A549 (cell line): ENCODE measurements at regions not wholly inside any gene's neighbourhood (a gene's known extent, or its start where the extent isn't known, plus 50 kb on each side); places are given as distances from the start of the nearest gene placed in this dataset.
A peak's percentile ranks its signal among the peaks of the same experiment; 100 is the strongest.

Source experiments
- ATAC-seq, 2 experiments: fragments of 200-7000 bp in 1 of 2; fragments of >200 bp in 1 of 2; cut with Nextera tagmentation in 1 of 2; cut with Tn5 transposase in 1 of 2; 3 replicates each; pipeline versions ENCODE4 v1.8.0 to v1.9.1; 2018 to 2020; ENCODE audit warnings: mild to moderate bottlenecking in 1 of 2, moderate library complexity in 1 of 2
- CTCF ChIA-PET: fragments of 300-600 bp; sonication (Branson Sonifier 250); formaldehyde crosslinking; extraction: SDS; loops from one replicate; lab custom pipeline; 2021; ENCODE audit warnings: antibody characterized with exemption, inconsistent platforms; lab: Yijun Ruan, JAX
- POLR2A ChIA-PET: fragments of 350-600 bp; formaldehyde crosslinking; extraction: SDS; loops from one replicate; lab custom pipeline; 2021; ENCODE audit warnings: antibody characterized with exemption, inconsistent platforms; lab: Yijun Ruan, JAX
- DNase-seq, 2 experiments: peaks; one replicate each; pipeline versions ENCODE4 v3.0.0 to v3.0.0-alpha.2; 2011 to 2016; ENCODE audit warnings: low read depth in 1 of 2, low spot score in 1 of 2
- FAIRE-seq: peaks from 2 replicates; lab custom pipeline; 2011; peaks lifted over from hg19 to GRCh38; lab: Jason Lieb, UNC
- H3K27ac ChIP-seq, 2 experiments: fragments of >200 bp; sonication (Bioruptor Twin); formaldehyde crosslinking; 3 replicates each; pipeline ENCODE4 v1.5.1; 2016 to 2017
- H3K4me1 ChIP-seq: fragments of >200 bp; sonication (Bioruptor Twin); formaldehyde crosslinking; 3 replicates; pipeline ENCODE4 v1.6.1; 2016
- H3K4me2 ChIP-seq: fragments of >200 bp; sonication (Bioruptor Twin); formaldehyde crosslinking; 3 replicates; pipeline ENCODE4 v1.6.1; 2016
- H3K4me3 ChIP-seq: fragments of >200 bp; sonication (Bioruptor Twin); formaldehyde crosslinking; 3 replicates; pipeline ENCODE4 v1.5.1; 2016
- H3K9me3 ChIP-seq: fragments of >200 bp; sonication (Bioruptor Twin); formaldehyde crosslinking; 3 replicates; pipeline ENCODE4 v1.6.1; 2016
- CBX8 ChIP-seq: fragments of 200-600 bp; sonication (generic); IDR thresholded peaks from 2 replicates; pipeline ENCODE4 v1.6.1; 2016
- CEBPB ChIP-seq, 2 experiments: fragments of >200 bp in 1 of 2; sonication (Bioruptor Twin) in 1 of 2; formaldehyde crosslinking in 1 of 2; IDR thresholded peaks; 2 replicates each; pipeline ENCODE4 v1.6.1; 2012 to 2016
- EHF ChIP-seq: fragments of 250-450 bp; sonication (Bioruptor Pico); IDR thresholded peaks from 2 replicates; pipeline ENCODE4 v1.5.0; 2020; ENCODE audit warnings: mild to moderate bottlenecking
- ESRRA ChIP-seq: fragments of 150-350 bp; IDR thresholded peaks from 2 replicates; pipeline ENCODE4 v1.6.1; 2014; ENCODE audit warnings: mild to moderate bottlenecking, low read length, borderline replicate concordance
- HDAC2 ChIP-seq: fragments of 200-600 bp; sonication (generic); IDR thresholded peaks from 2 replicates; pipeline ENCODE4 v1.6.1; 2016
- HOXA7 ChIP-seq: fragments of 250-450 bp; sonication (Bioruptor Pico); IDR thresholded peaks from 2 replicates; pipeline ENCODE4 v1.5.0; 2020; ENCODE audit warnings: mild to moderate bottlenecking, moderate library complexity
- KDM5A ChIP-seq: fragments of 200-600 bp; sonication (generic); IDR thresholded peaks from 2 replicates; pipeline ENCODE4 v1.6.1; 2016; ENCODE audit warnings: antibody characterized with exemption, mild to moderate bottlenecking
- MAZ ChIP-seq: fragments of 150-350 bp; IDR thresholded peaks from 2 replicates; pipeline ENCODE4 v1.6.1; 2014; ENCODE audit warnings: antibody characterized with exemption, low read depth, low read length, borderline replicate concordance
- POLR2A ChIP-seq: IDR thresholded peaks from 2 replicates; pipeline ENCODE4 v1.6.1; 2012; ENCODE audit warnings: mild to moderate bottlenecking, low read length
- RARB ChIP-seq: fragments of 250-450 bp; sonication (Bioruptor Pico); IDR thresholded peaks from 2 replicates; pipeline ENCODE4 v1.8.0; 2021; ENCODE audit warnings: mild to moderate bottlenecking, moderate library complexity
- RCOR1 ChIP-seq: fragments of 150-350 bp; IDR thresholded peaks from 2 replicates; pipeline ENCODE4 v1.6.1; 2014; ENCODE audit warnings: antibody characterized with exemption, low read length, low read depth
- RFX5 ChIP-seq: fragments of 450-650 bp; IDR thresholded peaks from 2 replicates; pipeline ENCODE4 v1.7.1; 2014; ENCODE audit warnings: antibody characterized with exemption, mild to moderate bottlenecking, moderate library complexity
- SREBF2 ChIP-seq: fragments of 450-650 bp; IDR thresholded peaks from 2 replicates; pipeline ENCODE4 v1.6.1; 2014; ENCODE audit warnings: mild to moderate bottlenecking, moderate library complexity
- TFCP2L1 ChIP-seq: fragments of 250-450 bp; sonication (Bioruptor Pico); IDR thresholded peaks from 2 replicates; pipeline ENCODE4 v1.5.0; 2021; ENCODE audit warnings: mild to moderate bottlenecking
- ZC3H11A ChIP-seq: fragments of 450-650 bp; IDR thresholded peaks from 2 replicates; pipeline ENCODE4 v1.6.1; 2014; ENCODE audit warnings: antibody characterized with exemption, mild to moderate bottlenecking
- ZFP36 ChIP-seq: fragments of 450-650 bp; IDR thresholded peaks from 2 replicates; pipeline ENCODE4 v1.6.1; 2014; ENCODE audit warnings: borderline replicate concordance; ENCODE audit not compliant: partially characterized antibody
- WGBS: methylation state at CpG from one replicate; pipeline ENCODE4 v1.1.6; 2017; ENCODE audit errors: missing lambda C conversion rate; 5-methylcytosine and 5-hydroxymethylcytosine counted together
- TF ChIP-seq, protein P1 (sequence below): fragments of 250-450 bp; sonication (Bioruptor Pico); IDR thresholded peaks from 2 replicates; pipeline ENCODE4 v1.5.0; 2020; ENCODE audit warnings: low read depth, mild to moderate bottlenecking, moderate library complexity
- TF ChIP-seq, protein P2 (sequence below): IDR thresholded peaks from 2 replicates; pipeline ENCODE4 v1.6.1; 2012
- TF ChIP-seq, protein P3 (sequence below): fragments of >200 bp; sonication (Bioruptor Twin); formaldehyde crosslinking; IDR thresholded peaks from 2 replicates; pipeline ENCODE4 v1.6.1; 2016
- TF ChIP-seq, protein P4 (sequence below): IDR thresholded peaks from 2 replicates; pipeline ENCODE4 v1.6.1; 2012
- TF ChIP-seq, protein P5 (sequence below): fragments of 250-450 bp; sonication (Bioruptor Pico); IDR thresholded peaks from 2 replicates; pipeline ENCODE4 v1.5.0; 2021; ENCODE audit warnings: mild to moderate bottlenecking, moderate library complexity, borderline replicate concordance
- TF ChIP-seq, protein P6 (sequence below): fragments of >200 bp; sonication (Bioruptor Twin); formaldehyde crosslinking; IDR thresholded peaks from 3 replicates; pipeline ENCODE4 v1.5.1; 2016

DNA sequence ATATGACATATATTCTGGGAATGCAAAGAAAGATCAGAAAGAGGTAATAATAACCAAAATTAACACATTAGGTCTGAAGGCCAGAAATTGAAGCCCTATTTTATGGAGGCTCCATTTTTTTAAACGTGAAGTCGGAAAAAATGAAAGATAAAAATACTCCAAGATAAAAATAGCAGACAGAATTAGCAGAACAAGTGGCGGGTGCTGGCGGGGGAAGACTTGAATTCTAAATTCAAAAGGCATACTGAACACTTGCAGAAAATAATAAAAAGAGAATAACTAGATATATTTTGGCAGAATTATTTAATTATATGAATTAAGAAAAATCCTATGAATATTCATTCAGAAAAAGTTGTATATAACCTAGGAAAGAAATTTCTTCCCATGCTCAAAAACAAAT, 543.7 kb upstream of the ACO1 start:
- FAIRE-seq (no peak), DNase-seq (no peak), ATAC-seq (no peak)
- 32% methylated on average over 4 of the region's 4 CpGs for WGBS
- Histone ChIP-seq H3K4me1 (no peaks in the 10 kb centered on the region), H3K9me3 (no peaks in the 10 kb centered on the region), H3K4me3 (no peak overlapping the region), H3K4me2 (no peak overlapping the region), H3K27ac (no peak overlapping the region)
- TF ChIP-seq MAZ (no peak), RCOR1 (no peak), TFCP2L1 (no peak), KDM5A (no peak), CBX8 (no peak), HOXA7 (no peak), ZFP36 (no peak), SREBF2 (no peak), ZC3H11A (no peak)
- TF ChIP-seq, protein P1, sequence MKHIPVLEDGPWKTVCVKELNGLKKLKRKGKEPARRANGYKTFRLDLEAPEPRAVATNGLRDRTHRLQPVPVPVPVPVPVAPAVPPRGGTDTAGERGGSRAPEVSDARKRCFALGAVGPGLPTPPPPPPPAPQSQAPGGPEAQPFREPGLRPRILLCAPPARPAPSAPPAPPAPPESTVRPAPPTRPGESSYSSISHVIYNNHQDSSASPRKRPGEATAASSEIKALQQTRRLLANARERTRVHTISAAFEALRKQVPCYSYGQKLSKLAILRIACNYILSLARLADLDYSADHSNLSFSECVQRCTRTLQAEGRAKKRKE (CRISPR knock-in tag) = no peak
- POLR2A ChIA-PET = no interaction called here
- CTCF ChIA-PET = no interaction called here

DNA sequence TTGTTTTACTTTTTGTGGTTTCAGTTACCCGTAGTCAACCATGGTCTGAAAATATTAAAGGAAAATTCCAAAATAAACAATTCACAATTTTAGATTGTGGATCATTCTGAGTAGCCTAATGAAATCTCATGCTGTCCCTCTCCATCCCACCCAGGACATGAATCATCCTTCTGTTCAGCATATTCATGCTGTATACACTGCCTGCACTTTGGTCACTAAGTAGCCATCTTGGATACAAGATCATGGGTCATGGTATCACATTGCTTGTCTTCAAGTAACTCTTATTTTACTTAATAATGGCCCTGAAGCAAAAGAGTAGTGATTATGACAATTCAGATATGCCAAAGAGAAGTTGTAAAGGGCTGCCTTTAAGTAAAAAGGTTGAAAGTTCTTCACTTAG, 536.5 kb upstream of the ACO1 start:
- H3K9me3 ChIP-seq = no peaks in the 10 kb centered on the region
- H3K4me3 ChIP-seq = no peak overlapping the region
- POLR2A ChIA-PET = no interaction called here
- TF ChIP-seq ESRRA = no peak
- WGBS = 10% methylated on average over 1 of the region's 1 CpG
- FAIRE-seq (no peak), DNase-seq (no peak), ATAC-seq (no peak)
- CTCF ChIA-PET = no interaction called here
- H3K4me2 ChIP-seq = no peak overlapping the region
- H3K4me1 ChIP-seq = no peaks in the 10 kb centered on the region
- no peak overlapping the region for H3K27ac ChIP-seq

DNA sequence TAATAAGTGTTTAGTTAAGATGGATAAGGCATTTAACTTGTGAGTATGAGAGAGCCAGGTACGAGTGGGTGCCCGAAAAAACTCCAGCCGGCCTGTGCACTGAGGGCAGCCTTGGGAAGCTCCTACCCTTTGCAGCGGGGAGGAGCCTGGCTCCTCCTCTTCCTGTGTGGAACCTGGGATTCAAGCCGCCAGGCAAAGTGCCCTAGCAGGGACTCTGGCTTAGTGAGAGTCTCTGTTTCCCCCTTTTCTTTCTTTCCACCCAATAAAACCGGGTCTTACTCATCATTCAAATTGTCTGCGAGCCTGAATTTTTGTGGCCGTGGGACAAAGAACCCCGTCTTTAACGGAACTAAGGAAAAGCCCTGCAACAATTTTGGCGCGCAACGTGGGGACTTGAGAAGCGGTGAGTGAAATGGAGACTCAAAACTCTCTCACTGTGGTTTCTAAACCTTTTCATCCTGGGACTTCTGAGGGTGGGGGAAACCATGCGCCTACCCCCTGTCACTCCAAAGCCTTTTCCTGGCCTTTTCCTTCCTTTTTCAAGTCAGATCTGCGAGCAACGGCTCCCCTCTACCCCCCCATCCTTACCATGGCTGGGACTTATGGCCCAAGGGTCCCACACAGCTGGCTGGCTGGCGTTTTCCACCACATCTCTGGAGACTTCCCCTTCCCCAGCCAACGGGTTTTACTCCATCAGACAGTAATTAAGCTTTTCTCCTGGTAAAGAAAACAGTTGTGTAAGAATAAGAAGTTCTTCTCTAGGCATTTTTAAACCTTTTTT, 535.7 kb upstream of the ACO1 start:
- no peak for DNase-seq

DNA sequence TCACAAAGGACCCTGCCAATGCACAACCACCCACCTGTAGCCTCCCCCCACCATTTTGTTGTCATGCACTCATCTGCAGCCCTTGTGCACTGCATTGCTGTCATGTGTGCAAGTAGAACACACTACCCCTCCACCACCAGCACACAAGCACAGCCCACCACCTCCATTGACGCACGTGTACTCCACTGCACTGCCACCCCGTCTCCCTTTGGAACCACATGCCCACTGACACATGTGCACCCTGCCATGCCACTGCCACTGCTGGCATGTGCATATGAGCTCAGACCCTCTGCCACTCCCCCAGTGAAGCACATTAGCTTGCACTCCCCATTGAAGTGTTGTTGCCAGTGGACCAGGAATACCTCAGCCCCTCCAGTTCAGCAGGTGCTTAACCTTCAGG, 530.3 kb upstream of the ACO1 start:
- H3K4me2 ChIP-seq = no peak overlapping the region
- DNase-seq (no peak), FAIRE-seq (no peak), ATAC-seq (no peak)
- no peak overlapping the region for H3K4me3 ChIP-seq
- ChIA-PET POLR2A (no interaction called here), CTCF (no interaction called here)
- no peaks in the 10 kb centered on the region for H3K4me1 ChIP-seq
- no peak overlapping the region for H3K27ac ChIP-seq
- WGBS = 11% methylated on average over 3 of the region's 3 CpGs
- H3K9me3 ChIP-seq = no peaks in the 10 kb centered on the region
- no peak for TF ChIP-seq HDAC2
- no peak for TF ChIP-seq ZC3H11A
- TF ChIP-seq RARB = no peak
- TF ChIP-seq RFX5 = no peak
- TF ChIP-seq, protein P2, sequence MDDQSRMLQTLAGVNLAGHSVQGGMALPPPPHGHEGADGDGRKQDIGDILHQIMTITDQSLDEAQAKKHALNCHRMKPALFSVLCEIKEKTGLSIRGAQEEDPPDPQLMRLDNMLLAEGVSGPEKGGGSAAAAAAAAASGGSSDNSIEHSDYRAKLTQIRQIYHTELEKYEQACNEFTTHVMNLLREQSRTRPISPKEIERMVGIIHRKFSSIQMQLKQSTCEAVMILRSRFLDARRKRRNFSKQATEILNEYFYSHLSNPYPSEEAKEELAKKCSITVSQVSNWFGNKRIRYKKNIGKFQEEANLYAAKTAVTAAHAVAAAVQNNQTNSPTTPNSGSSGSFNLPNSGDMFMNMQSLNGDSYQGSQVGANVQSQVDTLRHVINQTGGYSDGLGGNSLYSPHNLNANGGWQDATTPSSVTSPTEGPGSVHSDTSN = no peak
- TF ChIP-seq POLR2A = no peak
- TF ChIP-seq CEBPB (IDR thresholded peaks at IDR 0.05) = no peak
- TF ChIP-seq, protein P3, sequence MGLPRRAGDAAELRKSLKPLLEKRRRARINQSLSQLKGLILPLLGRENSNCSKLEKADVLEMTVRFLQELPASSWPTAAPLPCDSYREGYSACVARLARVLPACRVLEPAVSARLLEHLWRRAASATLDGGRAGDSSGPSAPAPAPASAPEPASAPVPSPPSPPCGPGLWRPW = no peak
- TF ChIP-seq, protein P4, sequence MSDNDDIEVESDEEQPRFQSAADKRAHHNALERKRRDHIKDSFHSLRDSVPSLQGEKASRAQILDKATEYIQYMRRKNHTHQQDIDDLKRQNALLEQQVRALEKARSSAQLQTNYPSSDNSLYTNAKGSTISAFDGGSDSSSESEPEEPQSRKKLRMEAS = no peak
- TF ChIP-seq, protein P5, sequence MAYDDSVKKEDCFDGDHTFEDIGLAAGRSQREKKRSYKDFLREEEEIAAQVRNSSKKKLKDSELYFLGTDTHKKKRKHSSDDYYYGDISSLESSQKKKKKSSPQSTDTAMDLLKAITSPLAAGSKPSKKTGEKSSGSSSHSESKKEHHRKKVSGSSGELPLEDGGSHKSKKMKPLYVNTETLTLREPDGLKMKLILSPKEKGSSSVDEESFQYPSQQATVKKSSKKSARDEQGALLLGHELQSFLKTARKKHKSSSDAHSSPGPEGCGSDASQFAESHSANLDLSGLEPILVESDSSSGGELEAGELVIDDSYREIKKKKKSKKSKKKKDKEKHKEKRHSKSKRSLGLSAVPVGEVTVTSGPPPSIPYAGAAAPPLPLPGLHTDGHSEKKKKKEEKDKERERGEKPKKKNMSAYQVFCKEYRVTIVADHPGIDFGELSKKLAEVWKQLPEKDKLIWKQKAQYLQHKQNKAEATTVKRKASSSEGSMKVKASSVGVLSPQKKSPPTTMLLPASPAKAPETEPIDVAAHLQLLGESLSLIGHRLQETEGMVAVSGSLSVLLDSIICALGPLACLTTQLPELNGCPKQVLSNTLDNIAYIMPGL = no peak

More for the DNA sequence above, 535.7 kb upstream of the ACO1 start:
- no peak for FAIRE-seq
- ATAC-seq = peak in 1 of 2 experiments; percentile 48; a peak in 1 of 6 replicates
- Histone ChIP-seq H3K4me1 (no peaks in the 10 kb centered on the region), H3K4me3 (no peak overlapping the region), H3K9me3 (no peaks in the 10 kb centered on the region), H3K4me2 (no peak overlapping the region), H3K27ac (no peak overlapping the region)
- no peak for TF ChIP-seq EHF (CRISPR knock-in tag)
- TF ChIP-seq, protein P6, sequence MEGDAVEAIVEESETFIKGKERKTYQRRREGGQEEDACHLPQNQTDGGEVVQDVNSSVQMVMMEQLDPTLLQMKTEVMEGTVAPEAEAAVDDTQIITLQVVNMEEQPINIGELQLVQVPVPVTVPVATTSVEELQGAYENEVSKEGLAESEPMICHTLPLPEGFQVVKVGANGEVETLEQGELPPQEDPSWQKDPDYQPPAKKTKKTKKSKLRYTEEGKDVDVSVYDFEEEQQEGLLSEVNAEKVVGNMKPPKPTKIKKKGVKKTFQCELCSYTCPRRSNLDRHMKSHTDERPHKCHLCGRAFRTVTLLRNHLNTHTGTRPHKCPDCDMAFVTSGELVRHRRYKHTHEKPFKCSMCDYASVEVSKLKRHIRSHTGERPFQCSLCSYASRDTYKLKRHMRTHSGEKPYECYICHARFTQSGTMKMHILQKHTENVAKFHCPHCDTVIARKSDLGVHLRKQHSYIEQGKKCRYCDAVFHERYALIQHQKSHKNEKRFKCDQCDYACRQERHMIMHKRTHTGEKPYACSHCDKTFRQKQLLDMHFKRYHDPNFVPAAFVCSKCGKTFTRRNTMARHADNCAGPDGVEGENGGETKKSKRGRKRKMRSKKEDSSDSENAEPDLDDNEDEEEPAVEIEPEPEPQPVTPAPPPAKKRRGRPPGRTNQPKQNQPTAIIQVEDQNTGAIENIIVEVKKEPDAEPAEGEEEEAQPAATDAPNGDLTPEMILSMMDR = no peak
- TF ChIP-seq, protein P2 = no peak
- WGBS = 31% methylated on average over 19 of the region's 19 CpGs
- ChIA-PET POLR2A (no interaction called here), CTCF (interaction anchor here (0.6 kb wide), 1 partner anchor 1602 kb away, joined by 3 read pairs; no protein-coding TSS in a partner anchor)
